Right lung (tissue), 2 donors: ENCODE measurements at regions not wholly inside any gene's neighbourhood (a gene's known extent, or its start where the extent isn't known, plus 50 kb on each side); places are given as distances from the start of the nearest gene placed in this dataset.
"Not testable (repeated sequence)": the region's sequence is repeated elsewhere in the genome, so short reads cannot be mapped to it uniquely, and the experiment has no call there.

ENCODE experiments used
- DNase-seq, 2 donors: peaks; one replicate each; pipeline ENCODE4 v3.0.0-alpha.2; 2013

GRCh38 chr21:13820286-13820685, 210.7 kb downstream of the POTED start:
- DNase-seq = not testable (repeated sequence)

- DNase-seq = not testable (repeated sequence)
Observed at GRCh38 chr21:13812191-13812590, 202.6 kb downstream of the POTED start.

GRCh38 chr21:13810559-13810958, 201.0 kb downstream of the POTED start:
- DNase-seq = not testable (repeated sequence)

- DNase-seq = not testable (repeated sequence)
Observed at GRCh38 chr21:13806444-13806843, 196.9 kb downstream of the POTED start.

GRCh38 chr21:13802757-13803156, 193.2 kb downstream of the POTED start:
- not testable (repeated sequence) for DNase-seq
